Neural progenitor cell (in vitro differentiated cells): ENCODE measurements at regions not wholly inside any gene's neighbourhood (a gene's known extent, or its start where the extent isn't known, plus 50 kb on each side); places are given as distances from the start of the nearest gene placed in this dataset.

ENCODE experiments used
- DNase-seq: peaks from one replicate; pipeline ENCODE4 v3.0.0-alpha.2; 2016; ENCODE audit warnings: low spot score
- H2AFZ ChIP-seq: fragments of 200-600 bp; sonication (generic); replicated peaks from 2 replicates; pipeline ENCODE4 v1.6.1; 2016; ENCODE audit warnings: antibody characterized with exemption
- H3F3A ChIP-seq: fragments of 200-600 bp; sonication (generic); 2 replicates; pipeline ENCODE4 v1.6.1; 2016; ENCODE audit warnings: antibody characterized with exemption, low read depth
- H3K27ac ChIP-seq: fragments of 200-600 bp; sonication (generic); 2 replicates; pipeline ENCODE4 v1.5.1; 2016; ENCODE audit warnings: mild to moderate bottlenecking
- H3K27me3 ChIP-seq: fragments of 200-600 bp; sonication (generic); 2 replicates; pipeline ENCODE4 v1.6.1; 2016; ENCODE audit warnings: mild to moderate bottlenecking, moderate library complexity
- H3K36me3 ChIP-seq: fragments of 200-600 bp; sonication (generic); 2 replicates; pipeline ENCODE4 v1.5.1; 2016
- H3K4me1 ChIP-seq: fragments of 200-600 bp; sonication (generic); 2 replicates; pipeline ENCODE4 v1.6.1; 2016; ENCODE audit warnings: mixed run types
- H3K4me2 ChIP-seq: fragments of 200-600 bp; sonication (generic); 2 replicates; pipeline ENCODE4 v1.6.1; 2016
- H3K4me3 ChIP-seq: fragments of 200-600 bp; sonication (generic); 2 replicates; pipeline ENCODE4 v1.5.1; 2016
- H3K79me2 ChIP-seq: fragments of 200-600 bp; sonication (generic); 2 replicates; pipeline ENCODE4 v1.6.1; 2016; ENCODE audit warnings: low read depth
- H3K9ac ChIP-seq: fragments of 200-600 bp; sonication (generic); 2 replicates; pipeline ENCODE4 v1.6.1; 2016
- H3K9me3 ChIP-seq: fragments of 200-600 bp; sonication (generic); 2 replicates; pipeline ENCODE4 v1.5.1; 2016; ENCODE audit warnings: low read depth
- H4K20me1 ChIP-seq: fragments of 200-600 bp; sonication (generic); 2 replicates; pipeline ENCODE4 v1.6.1; 2016; ENCODE audit warnings: low read depth
- H3K27ac Mint-ChIP-seq: 3 replicates; pipeline ENCODE4 v1.8.0; 2021; ENCODE audit warnings: mixed read lengths
- H3K27me3 Mint-ChIP-seq: 2 replicates; pipeline ENCODE4 v1.8.0; 2022; ENCODE audit warnings: low read depth, mild to moderate bottlenecking, inconsistent platforms, moderate library complexity, mixed read lengths; ENCODE audit not compliant: insufficient read depth
- H3K36me3 Mint-ChIP-seq: 3 replicates; pipeline ENCODE4 v1.8.0; 2021; ENCODE audit warnings: mixed read lengths
- H3K4me1 Mint-ChIP-seq: 3 replicates; pipeline ENCODE4 v1.8.0; 2021; ENCODE audit warnings: mixed read lengths
- H3K4me3 Mint-ChIP-seq: 3 replicates; pipeline ENCODE4 v1.8.0; 2021; ENCODE audit warnings: mild to moderate bottlenecking, moderate library complexity, mixed read lengths
- H3K9me3 Mint-ChIP-seq: 3 replicates; pipeline ENCODE4 v1.8.0; 2020; ENCODE audit warnings: mixed read lengths
- CTCF ChIP-seq: fragments of 200-600 bp; sonication (generic); IDR thresholded peaks from 2 replicates; pipeline ENCODE4 v1.5.1; 2017; ENCODE audit warnings: antibody characterized with exemption, mild to moderate bottlenecking
- EZH2 ChIP-seq: fragments of 200-600 bp; sonication (generic); IDR thresholded peaks from 2 replicates; pipeline ENCODE4 v1.6.1; 2017; ENCODE audit warnings: antibody characterized with exemption, mild to moderate bottlenecking, moderate library complexity
- EZH2phosphoT487 ChIP-seq: fragments of 200-600 bp; sonication (generic); IDR thresholded peaks from 2 replicates; pipeline ENCODE4 v1.6.1; 2017; ENCODE audit warnings: antibody characterized with exemption

GRCh38 chr2:67899187-67899586 is 163.6 kb downstream of the C1D start:
- Mint-ChIP-seq H3K4me3 (no peak overlapping the region), H3K36me3 (no peaks in the 10 kb centered on the region), H3K27ac (no peak overlapping the region), H3K4me1 (peaks cover 33% of the 10 kb centered on the region), H3K9me3 (peaks cover 9% of the 10 kb centered on the region), H3K27me3 (peaks cover 6% of the 10 kb centered on the region)
- H3K27ac ChIP-seq, result no peak overlapping the region
- H3K27me3 ChIP-seq, result no peaks in the 10 kb centered on the region
- H2AFZ ChIP-seq, result no peak overlapping the region
- H3K4me3 ChIP-seq, result no peak overlapping the region
- H3K9me3 ChIP-seq, result no peaks in the 10 kb centered on the region
- TF ChIP-seq CTCF (no peak), EZH2phosphoT487 (no peak), EZH2 (no peak)
- no peak overlapping the region for H3K9ac ChIP-seq
- H3K36me3 ChIP-seq, result no peaks in the 10 kb centered on the region
- H3F3A ChIP-seq, result no peaks in the 10 kb centered on the region
- H3K79me2 ChIP-seq, result no peaks in the 10 kb centered on the region
- no peaks in the 10 kb centered on the region for H4K20me1 ChIP-seq
- DNase-seq, result no peak
- H3K4me2 ChIP-seq, result no peak overlapping the region
- peaks cover 24% of the 10 kb centered on the region for H3K4me1 ChIP-seq

- no peaks in the 10 kb centered on the region for H3K9me3 ChIP-seq
- H3K27me3 Mint-ChIP-seq, result peaks cover 6% of the 10 kb centered on the region
- no peaks in the 10 kb centered on the region for H3K79me2 ChIP-seq
- H2AFZ ChIP-seq, result no peak overlapping the region
- H4K20me1 ChIP-seq, result no peaks in the 10 kb centered on the region
- H3K36me3 Mint-ChIP-seq, result no peaks in the 10 kb centered on the region
- peaks cover 6% of the 10 kb centered on the region for H3K9me3 Mint-ChIP-seq
- H3K9ac ChIP-seq, result no peak overlapping the region
- H3K36me3 ChIP-seq, result no peaks in the 10 kb centered on the region
- H3K4me2 ChIP-seq, result no peak overlapping the region
- H3K4me1 ChIP-seq, result peaks cover 26% of the 10 kb centered on the region
- TF ChIP-seq EZH2phosphoT487, result no peak
- TF ChIP-seq EZH2, result no peak
- TF ChIP-seq CTCF, result no peak
- no peaks in the 10 kb centered on the region for H3K27me3 ChIP-seq
- no peak overlapping the region for H3K4me3 ChIP-seq
- DNase-seq, result no peak
- H3K4me1 Mint-ChIP-seq, result peaks cover 30% of the 10 kb centered on the region
- H3K27ac Mint-ChIP-seq, result no peak overlapping the region
- H3K27ac ChIP-seq, result no peak overlapping the region
- H3F3A ChIP-seq, result peaks cover 6% of the 10 kb centered on the region
- no peak overlapping the region for H3K4me3 Mint-ChIP-seq
Observed at GRCh38 chr2:67900826-67901225, 162.0 kb downstream of the C1D start.

GRCh38 chr2:67904566-67904965 is 158.2 kb downstream of the C1D start:
- H3K27ac Mint-ChIP-seq, result no peak overlapping the region
- H3K4me1 Mint-ChIP-seq, result peaks cover 11% of the 10 kb centered on the region

More at GRCh38 chr2:67904566-67904965, 158.2 kb downstream of the C1D start:
- no peaks in the 10 kb centered on the region for H3K36me3 ChIP-seq
- H3K9ac ChIP-seq, result no peak overlapping the region
- H3K9me3 Mint-ChIP-seq, result peaks cover 6% of the 10 kb centered on the region
- H3K4me2 ChIP-seq, result peak overlapping the region; percentile 32
- H3K36me3 Mint-ChIP-seq, result no peaks in the 10 kb centered on the region
- H3K27ac ChIP-seq, result no peak overlapping the region
- peak overlapping the region; percentile 63 for H2AFZ ChIP-seq
- H3K4me3 Mint-ChIP-seq, result no peak overlapping the region
- H3K9me3 ChIP-seq, result no peaks in the 10 kb centered on the region
- H3K27me3 ChIP-seq, result no peaks in the 10 kb centered on the region
- no peaks in the 10 kb centered on the region for H3K79me2 ChIP-seq
- DNase-seq, result peak; percentile 43
- H3K27me3 Mint-ChIP-seq, result no peaks in the 10 kb centered on the region
- no peak overlapping the region for H3K4me3 ChIP-seq
- peaks cover 23% of the 10 kb centered on the region for H3K4me1 ChIP-seq
- H3F3A ChIP-seq, result peaks cover 6% of the 10 kb centered on the region
- no peaks in the 10 kb centered on the region for H4K20me1 ChIP-seq
- TF ChIP-seq EZH2 (no peak), CTCF (no peak), EZH2phosphoT487 (no peak)
